Medulla oblongata (tissue), 1 donor: ENCODE measurements at regions not wholly inside any gene's neighbourhood (a gene's known extent, or its start where the extent isn't known, plus 50 kb on each side); places are given as distances from the start of the nearest gene placed in this dataset.
A peak's percentile ranks its signal among the peaks of the same experiment; 100 is the strongest.

Experiments used
- DNase-seq: peaks from one replicate; pipeline ENCODE4 v3.0.0-alpha.2; 2015; ENCODE audit errors: extremely low spot score

DNA sequence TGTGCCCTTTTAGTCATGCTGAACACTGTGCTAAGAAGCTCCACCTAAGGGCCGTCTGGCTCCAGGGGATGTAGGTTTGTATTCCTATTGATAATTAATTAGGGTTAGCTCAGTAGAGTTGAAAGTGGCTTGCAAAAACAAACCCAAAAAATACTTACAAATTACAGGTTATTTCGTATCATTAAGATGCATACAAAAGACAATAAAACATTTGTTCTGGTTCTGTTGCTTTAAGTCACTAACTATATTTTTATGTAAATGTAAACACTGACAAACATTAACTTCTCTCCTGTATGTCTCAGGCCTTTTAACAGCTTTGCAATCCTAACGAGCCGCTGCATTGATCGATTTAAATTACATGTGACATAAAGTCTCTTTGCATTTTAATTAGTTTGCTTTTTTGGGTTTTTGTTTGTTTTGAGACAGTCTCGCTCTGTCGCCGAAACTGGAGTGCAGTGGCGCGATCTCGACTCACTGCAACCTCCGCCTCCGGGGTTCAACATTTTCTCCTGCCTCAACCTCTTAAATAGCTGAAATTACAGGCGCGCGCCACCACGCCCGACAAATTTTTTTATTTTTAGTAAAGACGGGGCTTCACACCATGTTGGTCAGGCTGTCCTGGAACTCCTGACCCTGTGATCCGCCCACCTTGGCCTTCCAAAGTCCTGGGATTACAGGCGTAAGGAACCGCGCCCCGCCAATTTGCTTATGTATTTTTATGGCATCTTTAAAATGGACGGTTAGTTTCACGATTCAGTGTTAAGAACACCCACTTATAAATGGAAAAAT, 110.9 kb downstream of the HFE start:
- DNase-seq = no peak

DNA sequence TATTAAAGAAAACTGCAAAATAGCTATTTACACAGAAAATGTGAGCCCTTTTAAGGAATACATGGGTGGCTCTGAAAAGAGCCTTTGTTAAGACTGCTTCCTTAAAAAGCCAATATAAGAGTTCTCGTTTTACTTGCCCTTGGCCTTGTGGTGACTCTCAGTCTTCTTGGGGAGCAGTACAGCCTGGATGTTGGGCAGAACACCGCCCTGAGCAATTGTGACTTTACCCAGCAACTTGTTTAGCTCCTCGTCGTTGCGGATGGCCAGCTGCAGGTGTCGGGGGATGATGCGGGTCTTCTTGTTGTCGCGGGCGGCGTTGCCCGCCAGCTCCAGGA, 111.5 kb downstream of the HFE start:
- no peak for DNase-seq

GRCh38 chr6:26199057-26199772, 112.0 kb downstream of the HFE start:
- peak; percentile 97 for DNase-seq

DNA sequence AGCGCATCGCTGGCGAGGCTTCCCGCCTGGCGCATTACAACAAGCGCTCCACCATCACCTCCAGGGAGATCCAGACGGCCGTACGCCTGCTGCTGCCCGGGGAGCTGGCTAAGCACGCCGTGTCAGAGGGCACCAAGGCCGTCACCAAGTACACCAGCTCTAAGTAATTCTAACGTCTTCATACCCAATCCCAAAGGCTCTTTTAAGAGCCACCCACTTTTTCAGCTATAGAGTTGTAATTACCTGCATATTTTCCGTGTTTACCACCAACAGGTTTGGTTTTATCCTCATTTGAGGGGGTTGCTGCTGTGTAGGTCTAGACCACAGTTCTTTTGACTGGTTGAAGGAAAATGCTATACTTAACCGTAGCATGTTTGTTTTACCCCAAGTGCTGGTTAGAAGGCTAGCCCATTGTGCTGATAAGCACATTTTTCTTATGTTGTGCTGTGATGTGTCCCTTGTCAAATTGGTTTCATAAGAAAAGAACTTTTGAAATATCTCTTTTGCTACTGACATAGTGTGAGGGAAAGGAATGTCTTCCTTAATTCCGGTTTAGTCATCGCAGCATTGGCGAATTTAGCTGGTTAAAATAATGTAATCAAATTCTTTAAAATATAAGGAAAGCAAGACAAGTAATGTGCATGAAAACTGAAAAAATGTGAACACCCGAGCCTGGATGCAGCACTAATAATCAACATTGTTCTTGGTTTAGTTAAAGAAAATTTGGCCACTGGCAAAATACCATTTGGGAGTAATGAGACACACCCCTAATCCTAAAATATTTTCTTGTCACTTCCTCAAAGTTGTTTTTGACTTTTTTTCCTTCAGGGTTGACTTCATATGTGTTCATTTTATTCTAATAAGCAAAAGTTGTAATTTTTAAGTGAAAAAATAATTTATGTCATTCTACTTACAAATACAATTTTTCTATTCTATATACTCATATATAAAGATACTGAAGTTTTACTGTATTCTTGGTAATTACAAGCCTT, 112.8 kb downstream of the HFE start:
- DNase-seq = no peak

DNA sequence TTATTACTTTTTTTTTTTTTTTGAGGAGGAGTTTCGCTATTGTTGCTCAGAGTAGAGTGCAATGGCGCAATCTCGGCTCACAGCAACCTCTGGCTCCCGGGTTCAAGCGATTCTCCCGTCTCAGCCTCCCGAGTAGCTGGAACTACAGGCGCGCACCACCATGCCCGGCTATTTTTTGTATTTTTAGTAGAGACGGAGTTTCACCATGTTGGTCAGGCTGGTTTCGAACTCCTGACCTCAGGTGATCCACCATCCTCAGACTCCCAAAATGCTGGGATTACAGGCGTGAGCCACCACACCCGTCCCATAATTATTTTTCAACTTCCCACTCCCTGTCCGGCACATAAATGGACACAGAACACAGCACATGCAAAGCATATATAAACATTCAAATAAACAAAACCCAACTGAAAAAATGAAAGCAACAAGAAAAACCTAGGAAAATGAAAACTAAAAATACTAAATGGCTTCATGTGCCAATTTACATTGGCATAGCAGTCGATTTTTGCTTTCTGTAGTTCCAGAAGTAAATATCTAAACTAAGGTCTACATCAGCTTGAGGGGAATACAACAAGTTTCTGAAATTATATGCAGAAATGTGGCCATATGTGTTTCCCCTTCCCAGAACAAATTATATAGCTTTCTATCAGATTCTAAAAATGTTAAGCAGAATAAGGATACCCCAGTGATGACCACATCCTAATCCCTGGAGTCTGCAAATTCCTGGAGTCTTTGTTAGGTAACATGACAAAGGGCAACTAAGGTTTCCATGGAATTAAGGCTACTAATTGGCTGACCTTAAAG, 113.9 kb downstream of the HFE start:
- DNase-seq = no peak

DNA sequence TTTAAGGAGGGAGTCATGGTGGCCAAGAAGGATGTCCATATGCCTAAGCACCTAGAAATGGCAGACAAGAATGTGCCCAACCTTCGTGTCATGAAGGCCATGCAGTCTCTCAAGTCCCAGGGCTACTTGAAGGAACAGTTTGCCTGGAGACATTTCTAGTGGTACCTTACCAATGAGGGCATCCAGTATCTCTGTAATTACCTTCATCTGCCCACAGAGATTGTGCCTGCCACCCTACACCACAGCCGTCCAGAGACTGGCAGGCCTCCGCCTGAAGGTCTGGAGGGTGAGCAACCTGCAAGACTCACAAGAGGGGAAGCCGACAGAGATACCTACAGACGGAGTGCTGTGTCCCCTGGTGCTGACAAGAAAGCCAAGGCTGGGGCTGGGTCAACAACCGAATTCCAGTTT, 115.0 kb downstream of the HFE start:
- DNase-seq = no peak

DNA sequence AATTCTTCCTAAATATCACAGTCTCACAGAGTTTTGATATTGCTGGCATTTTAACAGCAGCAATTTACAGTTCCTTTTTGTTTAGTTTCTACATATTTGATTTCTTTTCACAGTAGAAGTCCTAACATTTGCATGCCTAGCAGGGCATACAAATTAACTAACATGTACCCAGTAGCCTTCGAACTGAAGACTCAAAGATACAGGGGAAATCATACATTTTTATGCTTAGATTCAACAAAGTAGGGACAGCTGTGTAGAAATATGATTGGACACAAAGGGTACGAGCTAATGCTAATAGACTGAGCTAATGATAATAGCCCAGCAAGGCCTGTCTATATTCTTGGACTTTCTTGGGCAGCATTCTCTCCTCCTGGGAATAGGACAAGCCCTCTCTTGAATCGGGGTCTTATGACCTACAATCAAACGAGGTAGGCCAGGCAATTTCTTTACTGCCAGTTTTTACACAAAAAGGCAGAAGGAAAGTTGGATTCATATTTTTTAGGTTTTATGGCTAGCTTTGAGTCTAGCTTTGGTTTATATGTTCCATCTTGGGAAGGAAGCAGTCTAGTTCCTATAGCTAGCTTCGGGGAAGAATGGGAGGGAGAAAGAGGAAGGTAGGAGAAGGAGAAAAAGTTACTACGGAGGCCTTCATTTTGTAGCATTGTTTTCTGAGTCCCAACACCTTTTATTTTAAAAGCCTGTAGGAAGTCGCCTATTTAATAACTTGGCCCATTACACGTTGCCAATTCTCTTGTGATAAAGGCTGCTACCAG, 115.8 kb downstream of the HFE start:
- DNase-seq = no peak

DNA sequence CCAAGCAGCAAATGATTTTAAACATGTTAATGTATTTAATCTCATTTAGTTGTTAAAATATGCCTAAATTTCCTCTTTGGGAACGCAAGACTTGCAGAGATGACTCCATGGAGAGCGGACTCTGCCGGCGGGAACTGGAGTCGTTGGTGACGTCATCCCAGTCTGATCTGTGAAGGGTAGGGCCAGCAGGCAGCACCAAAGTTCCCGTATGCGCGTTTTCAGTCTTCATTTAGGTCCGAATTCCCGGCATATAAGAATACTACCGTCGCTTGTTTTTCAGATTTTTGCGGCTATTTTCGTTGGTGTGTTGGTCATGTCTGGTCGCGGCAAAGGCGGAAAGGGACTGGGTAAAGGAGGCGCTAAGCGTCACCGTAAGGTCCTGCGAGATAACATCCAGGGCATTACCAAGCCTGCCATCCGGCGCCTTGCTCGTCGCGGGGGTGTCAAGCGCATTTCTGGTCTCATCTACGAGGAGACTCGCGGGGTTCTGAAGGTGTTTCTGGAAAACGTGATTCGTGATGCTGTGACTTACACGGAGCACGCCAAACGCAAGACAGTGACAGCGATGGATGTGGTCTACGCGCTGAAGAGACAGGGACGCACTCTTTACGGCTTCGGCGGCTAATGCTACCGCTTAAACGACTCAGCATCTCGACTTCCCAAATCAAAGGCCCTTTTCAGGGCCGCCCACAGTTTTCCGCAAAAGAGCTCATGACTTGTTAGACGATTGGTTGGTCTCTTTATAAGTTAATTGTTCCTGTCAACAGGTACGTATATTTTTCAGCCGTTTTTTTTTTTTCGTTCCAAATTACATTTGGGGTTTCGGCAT, 117.3 kb downstream of the HFE start:
- DNase-seq = peak; percentile 99

DNA sequence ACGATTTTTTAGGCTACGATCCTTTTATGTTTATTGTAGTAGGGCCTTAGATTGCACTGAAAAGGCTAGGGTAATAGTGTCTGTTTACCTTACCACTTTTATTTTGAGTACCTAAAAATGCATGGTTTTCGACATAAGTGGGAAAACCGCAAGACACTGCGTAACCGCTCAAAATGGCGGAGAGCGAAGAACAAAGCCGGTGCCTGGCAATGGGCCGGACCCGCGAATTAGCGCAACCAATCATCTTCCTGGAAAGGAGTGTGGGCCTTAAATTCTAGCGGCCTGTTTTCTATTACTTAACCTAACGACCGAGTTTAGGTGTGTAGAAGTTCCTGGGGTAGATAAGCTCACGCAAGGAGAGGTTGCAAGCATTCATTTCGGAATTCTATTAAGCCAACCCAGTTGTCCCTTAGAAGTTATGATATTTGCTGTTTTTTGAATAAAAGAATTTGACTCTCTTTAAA, 118.0 kb downstream of the HFE start:
- DNase-seq = peak; percentile 80

DNA sequence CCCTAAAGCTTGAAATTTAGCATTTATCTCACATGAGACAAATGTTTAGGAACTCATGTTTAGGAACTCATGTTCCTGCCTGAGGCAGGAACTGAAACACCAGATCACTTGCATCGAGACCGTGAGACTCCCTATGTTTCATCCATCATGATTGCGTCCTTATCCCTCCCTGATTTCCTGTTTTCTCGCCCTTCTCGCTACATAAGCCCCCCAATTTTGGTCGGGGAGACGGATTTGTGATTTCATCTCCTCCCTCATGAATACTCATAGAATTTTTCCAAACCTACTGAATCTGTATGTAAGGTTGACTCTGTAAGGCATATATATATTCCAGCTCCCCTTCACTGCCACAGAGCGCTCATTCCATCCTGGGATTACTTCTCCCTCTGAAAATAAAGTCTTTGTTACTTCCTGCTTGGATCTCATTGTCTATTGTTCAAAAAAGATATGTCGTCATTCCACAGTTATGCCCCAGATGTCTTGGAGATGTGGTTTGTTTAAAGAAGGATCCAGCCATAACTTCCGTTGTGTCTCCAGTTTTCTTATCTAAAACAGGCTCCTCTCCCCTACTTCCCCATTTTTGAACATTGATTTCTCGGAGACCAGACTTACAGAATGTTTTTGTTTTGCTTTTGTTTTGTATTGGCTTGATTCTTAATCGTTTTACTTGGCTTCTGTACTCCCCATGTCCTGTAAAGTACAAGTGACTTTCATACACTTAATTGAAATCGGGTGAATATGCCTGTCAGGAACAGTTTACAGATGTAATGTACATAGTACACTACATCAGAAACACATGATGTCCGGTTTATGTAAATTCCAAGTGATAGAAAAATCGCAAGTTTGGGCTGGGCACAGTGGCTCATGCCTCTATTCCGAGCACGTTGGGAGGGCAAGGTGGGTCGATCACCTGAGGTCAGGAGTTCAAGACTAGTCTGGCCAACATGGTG, 118.7 kb downstream of the HFE start:
- DNase-seq = peak; percentile 78

DNA sequence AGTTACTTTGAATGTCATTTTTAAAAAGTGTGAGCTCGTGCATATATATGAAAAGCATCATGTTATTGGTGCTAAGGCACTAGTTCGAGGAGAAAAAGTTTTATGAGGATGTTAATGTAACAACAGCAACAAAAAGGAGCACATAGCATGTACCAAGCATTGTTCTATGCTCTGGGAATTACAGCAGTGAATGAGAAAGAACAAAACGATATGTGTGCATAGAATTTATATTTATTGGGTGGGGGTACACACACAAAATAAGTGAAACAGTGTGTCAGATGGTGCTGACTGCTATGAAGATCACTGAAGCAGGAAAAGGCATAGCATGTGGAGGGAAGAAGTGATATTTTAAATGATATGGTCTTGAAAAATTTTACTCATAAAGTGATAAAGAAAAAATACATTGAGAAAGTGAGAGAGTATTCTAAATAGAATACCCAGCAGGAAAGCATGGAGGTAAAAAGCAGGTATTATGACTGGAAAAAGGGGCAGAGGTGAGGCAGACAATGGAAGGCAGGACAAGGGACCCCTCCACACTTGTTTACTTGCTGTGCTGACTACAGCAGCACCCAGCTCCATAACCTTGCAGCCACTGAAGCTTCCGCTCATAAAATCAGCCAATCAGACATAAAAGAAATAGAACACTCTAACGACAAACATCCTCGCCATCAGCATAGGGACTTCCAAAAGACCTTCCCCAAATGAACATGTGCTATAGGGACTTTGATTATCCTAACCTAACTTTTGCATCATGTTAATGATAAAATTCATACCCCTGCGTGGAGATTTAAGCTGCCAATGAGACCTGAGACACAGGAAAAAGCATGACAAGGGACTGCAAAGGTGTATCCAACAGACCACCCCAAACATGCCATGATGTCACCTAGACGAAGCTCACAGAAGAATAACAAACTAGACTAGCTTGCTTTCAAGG, 119.9 kb downstream of the HFE start:
- no peak for DNase-seq

DNA sequence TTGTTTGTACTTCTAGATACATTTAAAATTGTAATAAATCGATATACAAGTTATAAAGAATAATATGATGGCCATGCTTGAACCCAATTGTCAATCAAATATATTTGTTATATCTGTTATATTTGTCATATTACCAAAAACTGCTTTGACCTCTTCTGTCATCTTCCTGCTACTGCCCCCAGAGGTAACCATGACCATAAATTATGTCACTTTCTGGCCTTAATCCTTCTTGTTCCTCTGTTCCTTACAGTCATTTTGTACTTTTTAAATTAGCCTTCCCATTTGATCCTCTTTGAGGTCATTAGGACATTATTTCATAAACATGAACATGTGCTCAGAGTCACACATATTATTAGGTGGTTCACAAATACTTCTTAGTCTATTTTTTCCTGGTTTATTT, 124.7 kb downstream of the HFE start:
- DNase-seq = no peak

- no peak for DNase-seq
Measured at GRCh38 chr6:26213334-26214075, 126.3 kb downstream of the HFE start.

- no peak for DNase-seq
Measured at GRCh38 chr6:26214803-26215584, 127.8 kb downstream of the HFE start.

DNA sequence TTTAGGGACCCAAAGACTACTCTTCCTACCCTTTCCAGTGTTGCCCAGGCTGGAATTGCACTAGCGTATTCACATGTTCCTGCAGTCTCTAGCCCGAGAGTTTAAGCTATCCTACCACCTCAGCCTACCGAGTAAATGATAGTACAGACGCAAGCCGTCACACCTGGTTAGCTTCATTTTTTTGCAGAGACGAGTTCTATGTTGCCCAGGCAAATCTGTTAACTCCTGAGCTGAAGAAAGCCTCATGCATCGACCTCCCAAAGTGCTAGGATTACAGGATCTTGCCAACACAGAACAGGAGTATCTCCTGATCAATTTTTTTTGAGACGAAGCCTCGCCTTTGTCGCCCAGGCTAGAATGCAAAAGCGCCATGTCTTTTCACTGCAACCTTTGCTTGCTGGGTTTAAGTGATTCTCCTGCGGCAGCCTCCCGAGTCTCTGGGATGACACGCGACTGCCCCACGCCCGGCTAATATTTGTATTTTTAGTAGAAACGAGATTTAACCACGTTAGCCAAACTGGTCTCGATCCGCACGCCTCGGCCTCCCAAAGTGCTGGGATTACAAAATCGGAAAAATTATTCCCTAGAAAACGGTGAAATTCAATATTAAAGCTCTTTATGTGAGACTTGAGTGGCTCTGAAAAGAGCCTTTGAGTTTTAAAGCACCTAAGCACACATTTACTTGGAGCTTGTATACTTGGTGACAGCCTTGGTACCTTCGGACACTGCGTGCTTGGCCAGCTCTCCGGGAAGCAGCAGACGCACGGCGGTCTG, 128.5 kb downstream of the HFE start:
- no peak for DNase-seq
